HG03520 (cell line): ENCODE measurements at regions not wholly inside any gene's neighbourhood (a gene's known extent, or its start where the extent isn't known, plus 50 kb on each side); places are given as distances from the start of the nearest gene placed in this dataset.

ENCODE experiments used
- ATAC-seq: cut with Tn5 transposase; IDR thresholded peaks from one replicate; pipeline ENCODE4 v1.9.1; 2021; ENCODE audit warnings: mild to moderate bottlenecking, moderate library complexity; ENCODE audit not compliant: unreplicated experiment

DNA sequence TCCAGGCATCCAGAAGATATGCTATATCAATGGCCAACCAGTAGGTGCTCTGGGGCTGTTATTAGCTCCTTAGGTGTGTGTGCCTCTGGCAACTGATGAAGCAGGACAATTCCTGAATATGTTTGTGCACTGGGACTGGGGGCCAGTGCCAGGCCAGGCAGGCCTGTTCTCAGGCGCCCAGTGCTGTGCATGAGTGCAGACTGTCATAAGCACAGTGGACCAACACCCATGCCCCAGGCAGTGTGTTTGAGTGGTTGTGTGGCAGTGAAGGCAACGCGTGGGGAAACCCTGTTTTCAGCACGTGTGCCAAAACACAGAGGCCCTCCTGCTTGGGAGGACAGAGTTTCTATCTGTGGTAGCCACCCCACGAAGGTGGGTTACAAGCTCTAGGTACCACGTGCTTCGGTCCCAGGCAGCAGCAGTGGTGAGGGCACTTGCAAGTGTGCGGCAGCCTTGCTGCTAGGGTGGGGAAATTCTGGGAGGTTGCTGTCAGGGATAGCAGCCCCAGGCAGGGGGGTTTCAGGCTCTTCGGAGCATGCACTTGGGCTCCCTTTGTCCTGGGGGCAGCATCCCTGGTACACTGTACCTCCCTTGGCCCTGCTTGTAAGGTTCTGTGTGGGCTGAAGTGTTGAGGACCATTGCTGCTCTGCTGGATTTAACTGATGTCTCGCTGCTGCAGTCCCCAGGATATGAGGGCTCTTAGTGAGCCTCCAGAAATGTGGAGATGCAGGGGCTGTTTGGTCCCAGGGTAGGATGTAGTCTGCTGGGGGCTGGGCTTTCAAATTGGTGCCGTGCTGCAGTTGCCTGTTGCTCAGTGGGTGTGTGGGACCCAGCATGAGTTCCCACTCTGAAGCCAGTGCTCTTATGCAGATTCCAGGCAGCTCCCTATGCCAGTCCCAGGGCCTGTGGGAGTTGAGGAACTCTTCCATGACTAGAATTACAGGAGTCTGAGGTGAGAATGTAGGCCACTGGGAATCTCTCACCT lies 280.9 kb downstream of the RPRM start:
- no peak for ATAC-seq

DNA sequence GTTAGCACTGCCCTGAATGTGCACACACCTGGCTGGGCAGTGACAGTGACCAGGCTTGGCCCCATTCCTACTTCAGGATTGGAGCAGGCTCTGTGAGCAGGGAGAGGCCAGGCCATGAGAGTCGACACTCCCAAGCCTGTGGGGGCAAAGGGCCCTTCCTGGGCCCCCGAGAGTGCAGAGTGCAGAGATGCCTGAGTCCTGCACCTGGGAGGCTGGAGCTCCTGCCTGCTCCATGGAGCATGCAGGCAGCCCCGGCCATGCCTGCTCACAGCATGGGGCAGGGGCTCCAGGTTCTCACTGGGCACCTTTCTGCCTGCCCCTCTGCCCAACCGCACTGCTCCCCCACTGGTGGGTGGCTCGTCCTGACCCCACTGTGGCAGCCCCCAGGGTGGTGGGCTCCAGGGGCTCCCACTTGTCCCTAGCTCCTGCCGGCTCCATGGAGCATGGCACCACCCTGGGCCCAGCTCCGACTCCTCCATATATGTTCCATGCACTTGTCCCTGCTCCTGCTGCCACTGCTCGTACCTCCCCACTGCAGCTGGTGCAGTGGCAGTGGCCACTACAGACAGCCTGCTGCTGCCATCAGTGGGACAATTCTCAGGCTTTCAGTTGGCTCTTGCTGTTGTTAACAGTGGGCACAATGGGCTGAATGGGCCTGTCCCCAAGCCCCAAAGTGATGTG lies 282.0 kb downstream of the RPRM start:
- no peak for ATAC-seq

DNA sequence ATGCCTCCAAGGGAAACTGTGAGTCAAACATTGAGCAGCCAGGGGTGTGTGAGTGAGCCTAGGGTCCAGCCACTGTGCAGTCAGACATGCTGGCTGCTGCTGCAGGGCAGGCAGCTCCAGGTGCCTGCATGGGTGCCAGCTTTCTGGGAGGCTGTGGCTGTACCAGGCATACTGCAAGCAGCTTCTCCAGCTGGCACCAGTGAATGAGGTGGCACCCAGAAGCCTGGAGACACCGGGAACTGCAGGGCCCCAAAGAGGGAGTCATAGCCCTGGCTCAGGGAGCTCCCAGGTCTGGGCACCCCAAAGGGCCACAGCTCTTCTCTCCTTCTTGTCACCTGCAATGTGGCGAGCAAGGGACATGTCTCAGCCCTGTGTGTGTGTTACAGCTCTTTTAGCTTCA lies 283.2 kb downstream of the RPRM start:
- ATAC-seq, result no peak

DNA sequence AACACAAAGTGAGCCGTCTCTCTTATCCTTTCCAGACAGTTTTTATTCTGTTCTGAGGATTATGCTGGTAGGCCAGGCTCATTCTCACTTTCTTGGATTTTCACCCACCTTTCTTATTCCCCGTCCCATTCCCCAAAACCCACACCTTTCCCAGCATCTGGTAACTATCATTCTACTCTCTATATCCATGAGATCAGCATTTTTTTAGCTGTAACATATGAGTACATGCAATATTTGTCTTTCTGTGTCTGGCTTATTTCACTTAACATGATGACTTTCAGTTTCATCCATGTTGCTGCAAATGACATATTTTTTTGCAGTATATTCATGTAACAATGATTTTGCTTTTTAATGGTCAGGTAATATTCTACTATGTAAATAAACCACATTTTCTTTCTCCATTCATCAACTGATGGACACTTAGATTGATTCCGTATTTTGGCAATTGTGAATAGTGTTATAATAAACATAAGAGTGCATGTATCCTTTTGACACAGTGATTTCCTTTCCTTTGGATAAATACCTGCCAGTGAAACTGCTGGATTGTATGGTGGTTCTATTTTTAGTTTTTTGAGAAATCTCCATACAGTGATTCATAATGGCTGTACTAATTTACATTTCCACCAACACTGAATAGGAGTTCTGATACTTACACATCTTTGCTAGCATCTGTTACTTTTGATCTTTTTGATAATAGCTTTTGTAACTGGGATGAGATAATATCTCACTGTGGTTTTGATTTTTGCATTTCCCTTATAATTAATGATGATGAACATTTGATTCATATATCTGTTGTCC lies 289.3 kb downstream of the RPRM start:
- ATAC-seq, result no peak

DNA sequence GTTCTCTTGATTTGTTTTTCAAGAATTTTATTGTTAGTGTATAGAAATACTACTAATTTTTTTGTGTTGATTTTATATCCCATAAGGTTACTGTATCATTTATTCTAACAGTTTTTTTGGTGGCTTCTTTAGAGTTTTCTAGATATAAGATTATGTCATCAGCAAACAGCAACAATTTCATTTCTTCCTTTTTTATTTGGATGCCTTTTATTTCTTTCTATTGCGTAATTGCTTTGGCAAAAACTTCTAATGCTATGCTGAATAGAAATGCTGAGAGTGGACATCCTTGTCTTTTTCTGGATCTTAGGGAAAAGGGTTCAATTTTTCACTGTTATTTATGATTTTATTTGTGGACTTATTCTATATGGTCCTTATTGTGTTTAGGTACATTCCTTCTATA lies 298.8 kb downstream of the RPRM start:
- no peak for ATAC-seq

DNA sequence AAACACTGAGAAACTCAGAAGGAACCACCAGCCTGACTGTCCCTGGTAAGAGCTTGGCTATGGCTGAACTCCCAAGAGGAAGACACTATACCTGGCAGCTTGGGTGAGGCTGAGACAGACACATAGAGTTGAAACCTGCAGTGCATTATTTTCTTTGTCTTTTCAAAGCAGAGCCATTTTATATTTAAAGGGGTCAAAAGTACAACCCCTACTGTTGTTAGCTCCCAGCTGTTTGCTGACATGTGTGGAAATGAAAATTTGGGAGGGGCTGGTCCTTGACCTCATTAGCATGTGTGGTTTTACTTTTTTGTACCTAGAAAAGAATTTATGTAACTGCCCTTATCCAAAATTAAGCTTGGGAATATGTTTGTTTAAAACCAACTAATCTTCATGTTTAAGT lies 309.0 kb downstream of the RPRM start:
- ATAC-seq, result no peak

DNA sequence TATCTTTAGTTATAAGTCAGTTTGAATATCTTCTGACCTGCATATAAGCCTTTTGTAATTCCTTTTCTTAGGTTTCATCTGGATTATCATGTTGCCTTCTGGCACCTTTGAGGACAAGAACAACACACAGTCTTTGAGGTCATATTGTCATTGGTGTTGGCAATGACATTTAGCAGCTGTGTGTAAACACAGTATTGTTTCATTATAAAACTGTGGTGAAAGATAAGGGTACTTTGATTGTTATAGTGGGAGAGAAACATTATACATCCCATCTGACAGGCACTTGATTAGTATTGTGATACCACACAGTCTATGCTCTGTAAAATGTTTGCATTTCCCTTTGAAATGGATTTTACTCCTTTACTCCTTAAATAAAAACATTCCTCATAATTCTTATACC lies 313.5 kb downstream of the RPRM start:
- ATAC-seq, result no peak

DNA sequence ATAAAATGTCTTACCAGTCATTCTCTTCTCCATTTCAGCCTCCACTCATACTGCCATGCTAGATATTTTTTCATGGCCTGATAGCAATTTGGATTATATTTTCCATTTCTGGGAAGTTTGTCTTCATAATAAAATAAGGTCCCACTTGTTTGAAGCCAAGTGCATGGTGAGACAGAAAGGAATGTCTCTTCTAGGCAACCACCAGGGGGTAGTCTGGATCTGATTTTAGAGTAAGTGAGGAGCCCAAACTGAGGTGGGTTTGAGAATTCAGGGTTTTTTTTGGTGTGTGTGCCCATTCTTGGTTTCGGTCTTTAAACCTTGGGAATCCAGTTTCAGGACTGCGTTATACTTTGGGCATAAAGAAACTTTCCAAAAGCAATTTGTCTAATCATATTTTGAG lies 315.5 kb downstream of the RPRM start:
- ATAC-seq, result no peak

DNA sequence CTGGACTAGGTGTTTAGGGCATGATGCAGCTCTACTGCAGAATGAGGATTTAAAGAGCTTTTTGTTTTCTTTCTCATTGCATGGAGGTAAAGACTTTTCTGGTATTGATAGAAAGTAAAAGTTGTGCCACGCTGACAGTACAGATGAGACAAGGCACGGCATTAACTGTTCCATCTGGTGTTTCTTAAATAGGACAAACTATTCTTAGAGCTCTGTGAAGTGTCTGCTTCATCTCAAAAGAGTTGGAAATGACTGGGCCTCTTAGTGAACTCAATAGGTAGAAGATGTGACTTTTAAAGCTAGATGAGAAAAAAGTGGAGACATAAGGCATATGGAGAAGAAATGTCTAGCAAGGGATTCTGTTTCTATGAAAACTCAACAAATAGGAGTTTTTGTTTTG lies 321.8 kb downstream of the RPRM start:
- ATAC-seq, result no peak

DNA sequence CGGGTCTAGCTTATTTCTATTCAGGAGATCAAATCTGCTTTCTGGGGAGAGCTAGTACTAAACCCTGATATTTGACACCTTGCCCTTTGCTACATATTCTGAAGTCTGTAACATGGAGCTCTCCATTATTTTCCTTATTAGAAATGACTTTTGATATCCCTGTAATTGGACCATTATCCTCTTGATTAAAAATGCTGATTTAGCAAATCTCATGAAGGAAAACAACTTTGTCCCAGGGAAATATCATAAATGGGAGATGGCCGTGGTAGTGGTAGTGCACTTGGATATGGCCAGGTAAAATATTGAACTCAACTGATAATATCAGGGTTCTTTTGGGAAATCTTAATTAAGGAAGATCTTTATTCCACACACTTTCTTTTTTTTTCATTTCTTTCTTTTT lies 326.5 kb downstream of the RPRM start:
- ATAC-seq, result no peak

DNA sequence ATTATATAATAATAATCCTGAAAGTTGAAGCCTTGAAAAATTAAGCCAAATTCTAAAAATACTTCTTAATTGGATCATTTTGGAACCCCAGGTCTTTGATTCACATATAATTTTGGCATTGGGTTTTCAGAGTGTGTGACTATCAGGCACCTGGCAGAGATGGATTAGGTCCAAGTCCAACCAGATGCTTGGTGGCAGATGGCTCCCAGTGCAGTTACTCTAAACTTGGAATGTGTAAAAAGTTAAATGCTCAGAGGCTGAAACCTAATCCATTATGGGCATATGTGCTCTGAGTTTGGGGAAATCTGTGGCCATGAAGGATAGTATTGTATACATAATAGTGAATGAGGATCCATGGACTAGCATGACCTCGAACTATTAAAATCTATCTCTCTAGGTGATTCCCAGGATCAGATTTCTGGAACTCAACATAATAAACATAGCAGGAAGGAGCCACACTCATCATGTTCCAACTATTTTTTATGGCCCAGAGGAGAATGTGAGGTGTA lies 333.0 kb downstream of the RPRM start:
- ATAC-seq, result no peak

DNA sequence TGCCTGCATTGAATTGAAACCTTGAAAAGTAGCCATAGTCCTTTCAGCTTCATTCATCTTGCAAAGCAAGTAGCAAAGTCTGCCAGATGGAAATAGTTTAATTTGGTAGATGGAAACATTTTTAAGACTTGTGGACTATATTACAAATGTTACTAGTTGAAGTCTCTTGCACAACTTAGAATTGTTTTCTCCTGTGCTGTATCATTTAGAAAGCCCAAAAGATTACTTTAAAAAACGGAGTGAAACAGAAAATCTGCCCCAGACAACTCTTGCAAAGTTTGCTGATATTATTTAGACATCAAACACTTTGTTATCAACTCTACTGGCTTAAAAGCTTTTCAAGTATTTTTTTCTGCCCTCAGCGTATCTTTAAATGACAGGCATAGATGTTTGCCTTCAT lies 335.0 kb downstream of the RPRM start:
- ATAC-seq, result no peak

DNA sequence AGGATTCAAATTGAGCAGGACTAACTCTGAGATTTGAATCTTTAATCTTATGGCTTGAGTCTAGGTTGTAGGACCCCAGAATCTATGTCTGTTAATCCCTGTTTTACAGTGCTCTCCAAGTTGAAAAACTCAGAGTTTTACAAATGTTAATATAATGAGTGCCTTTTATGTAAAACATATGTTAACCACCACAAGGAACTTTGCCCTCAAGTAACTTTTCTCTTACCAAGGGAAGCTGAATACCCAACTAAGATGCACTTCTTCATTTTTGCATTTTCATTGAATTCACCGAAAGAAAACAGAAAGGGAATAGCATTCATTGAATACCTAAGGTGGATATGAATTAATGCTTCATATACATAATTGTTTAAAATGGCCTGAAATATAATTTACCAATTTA lies 338.1 kb downstream of the RPRM start:
- ATAC-seq, result no peak

DNA sequence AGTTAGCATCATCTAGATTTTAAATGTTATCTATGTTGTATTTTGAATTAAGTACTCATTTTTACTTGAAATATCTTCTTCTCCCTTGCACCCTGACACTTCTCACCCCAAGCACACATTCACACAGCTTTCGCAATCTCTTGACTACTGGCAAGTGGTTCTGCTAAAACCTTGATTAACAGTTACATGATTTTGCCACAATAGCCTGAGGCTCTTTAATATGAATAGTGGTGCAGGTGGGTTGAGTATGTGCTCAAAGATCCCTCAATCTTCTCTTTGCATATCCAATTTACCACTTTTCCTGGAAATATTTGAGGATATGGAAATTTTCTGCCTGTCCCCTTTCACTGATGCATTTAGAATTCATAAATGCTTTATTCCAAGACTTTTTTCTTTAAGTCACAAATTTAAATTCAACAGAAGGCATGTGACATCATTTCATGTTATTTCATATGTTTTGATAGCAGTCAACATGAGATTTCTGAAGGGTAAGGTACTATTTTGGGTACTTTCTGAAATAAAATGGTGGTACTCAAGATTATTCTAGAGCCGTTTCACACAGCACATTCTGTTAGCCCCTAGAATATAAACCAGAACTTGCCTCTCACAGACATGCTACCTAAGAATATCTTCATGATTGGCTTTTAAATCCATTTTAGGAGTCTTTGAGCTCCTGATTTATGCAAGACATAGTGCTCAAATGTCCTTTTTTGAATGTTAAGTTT lies 339.7 kb downstream of the RPRM start:
- no peak for ATAC-seq

DNA sequence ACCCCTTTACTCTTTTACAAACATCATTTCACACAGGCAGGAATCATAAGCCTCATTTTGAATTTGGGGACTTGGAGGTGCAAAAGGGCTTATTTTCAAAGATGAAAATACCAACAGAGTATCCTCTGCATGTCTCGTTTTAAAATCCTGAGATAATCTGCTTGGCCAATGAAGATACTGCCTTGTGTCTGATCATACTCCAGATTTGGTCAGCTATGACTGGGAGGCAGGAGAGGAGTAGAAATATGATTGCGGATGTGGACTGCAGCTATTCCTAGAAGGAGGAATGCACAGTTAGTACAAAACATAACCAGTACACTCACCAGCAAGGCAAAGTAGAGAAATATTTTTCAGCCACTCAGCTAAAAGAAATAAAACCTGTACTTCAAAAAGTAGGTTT lies 342.3 kb downstream of the RPRM start:
- ATAC-seq, result no peak

DNA sequence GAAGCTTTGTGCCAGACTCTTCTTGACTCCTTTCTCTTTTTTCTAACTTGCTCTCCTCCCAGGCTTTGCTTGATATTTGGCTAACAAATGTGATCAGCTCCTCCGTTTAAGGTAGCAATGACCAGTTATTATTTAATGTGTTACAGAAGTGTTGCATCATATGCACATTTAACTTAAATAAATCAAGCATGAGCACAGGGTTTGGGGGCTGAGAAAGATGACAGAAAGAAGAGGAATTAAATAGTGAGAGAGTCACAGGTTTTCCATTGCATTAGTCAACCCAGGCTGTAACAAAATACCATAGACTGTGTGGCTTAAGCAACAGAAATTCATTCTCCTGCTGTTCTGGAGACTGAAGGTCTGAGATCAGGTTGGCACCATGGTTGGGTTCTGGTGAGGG lies 343.8 kb downstream of the RPRM start:
- no peak for ATAC-seq

DNA sequence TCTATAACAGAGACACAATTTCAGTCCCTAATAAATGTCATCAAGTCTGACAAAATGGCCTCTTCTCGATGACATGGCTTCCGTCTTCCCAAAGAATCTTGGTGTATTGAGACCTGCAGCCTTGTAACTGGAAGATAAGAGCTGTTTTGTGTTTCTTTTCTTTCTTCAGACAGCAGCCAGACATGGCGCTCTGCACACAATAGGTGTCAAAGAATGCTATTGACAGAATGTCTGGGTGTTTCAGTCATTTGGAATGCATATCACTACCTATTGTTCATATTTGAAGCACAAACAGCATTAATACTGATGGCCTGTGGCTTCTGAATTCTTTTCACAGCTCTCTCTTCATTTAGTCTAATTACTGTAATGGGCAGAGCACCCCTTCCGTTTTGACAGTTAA lies 344.8 kb downstream of the RPRM start:
- no peak for ATAC-seq

DNA sequence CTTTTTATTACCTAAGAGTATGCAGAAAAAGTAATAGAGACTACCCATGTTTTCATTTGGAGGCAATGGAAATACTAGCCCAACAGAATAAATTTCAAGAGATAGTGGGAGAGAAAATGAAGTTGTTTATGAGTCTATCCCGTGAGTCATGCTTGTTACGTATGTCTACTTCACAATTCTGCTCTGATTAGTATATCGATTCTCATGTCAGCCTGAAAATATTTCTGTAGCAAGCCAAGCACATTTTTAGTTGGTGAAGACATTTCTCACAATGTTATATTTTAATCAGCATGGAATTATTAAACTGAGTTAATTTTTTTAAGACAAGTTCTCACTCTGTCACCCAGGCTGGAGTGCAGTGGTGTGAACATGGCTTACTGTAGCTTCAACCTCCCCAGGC lies 346.1 kb downstream of the RPRM start:
- ATAC-seq, result no peak

DNA sequence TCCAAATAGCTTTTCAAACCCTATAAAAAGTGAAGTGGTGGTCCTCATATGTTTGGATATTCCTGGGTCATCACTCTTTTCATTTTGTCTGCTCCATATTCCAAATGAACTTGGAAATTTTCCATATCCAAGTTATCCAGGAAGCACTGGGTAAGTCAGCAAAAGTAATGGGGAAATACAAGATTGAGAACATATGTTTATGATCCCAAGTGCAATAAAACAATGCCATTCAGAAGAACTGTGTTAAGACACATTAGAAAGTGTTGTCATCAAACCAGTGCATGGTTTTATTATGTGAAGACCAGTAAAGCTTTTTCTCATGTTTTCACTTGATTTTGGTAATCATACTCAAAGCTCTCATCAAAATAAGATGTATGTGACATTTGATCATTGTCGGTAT lies 363.4 kb downstream of the RPRM start:
- no peak for ATAC-seq

DNA sequence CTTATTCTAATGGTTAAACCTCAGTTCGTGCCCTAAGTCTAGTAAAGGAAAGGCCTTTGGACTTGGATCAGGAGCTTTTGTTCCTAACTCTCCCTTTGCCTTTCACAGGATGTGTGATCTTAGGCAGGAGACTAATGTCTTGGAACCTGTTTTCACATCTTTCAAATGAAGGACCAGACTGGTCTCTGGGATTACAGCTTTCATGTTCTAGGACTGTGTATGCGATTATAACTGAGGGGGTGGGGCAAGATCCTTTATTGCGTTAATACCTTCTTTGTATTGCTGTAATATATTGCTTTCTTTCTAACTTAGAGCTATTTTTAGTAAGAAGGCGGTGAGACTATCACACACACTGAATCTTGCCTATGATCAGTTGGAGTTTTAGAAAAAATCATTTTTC lies 368.1 kb downstream of the RPRM start:
- ATAC-seq, result no peak

DNA sequence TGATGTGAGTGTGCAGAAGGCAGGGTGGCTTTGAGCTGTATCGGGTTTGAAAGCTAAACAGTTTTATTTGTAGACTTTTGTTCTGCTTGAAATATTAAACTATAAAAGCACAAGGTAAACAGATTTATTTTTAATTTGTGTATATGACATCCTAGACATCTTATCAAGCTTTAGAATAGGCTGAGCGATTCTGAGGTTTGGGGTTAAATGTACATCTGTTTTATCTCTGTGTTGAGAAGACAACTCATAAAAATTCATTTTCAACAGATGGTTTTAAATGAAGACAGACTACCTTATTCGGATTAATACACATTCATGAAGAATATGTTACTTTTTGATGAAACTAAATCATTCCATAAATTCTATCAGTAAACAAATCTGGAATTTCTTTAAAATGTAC lies 368.8 kb downstream of the RPRM start:
- no peak for ATAC-seq
